Fibroblast of the aortic adventitia (primary cell): ENCODE measurements at regions not wholly inside any gene's neighbourhood (a gene's known extent, or its start where the extent isn't known, plus 50 kb on each side); places are given as distances from the start of the nearest gene placed in this dataset.

Experiments used
- DNase-seq: peaks from one replicate; pipeline ENCODE4 v3.0.0-alpha.2; 2010; ENCODE audit warnings: low read depth
- H3K4me3 ChIP-seq: 2 replicates; pipeline ENCODE4 v1.5.1; 2011; ENCODE audit warnings: low read depth, mild to moderate bottlenecking, control low read depth, low read length, moderate library complexity
- TF ChIP-seq, protein P1 (sequence below): IDR thresholded peaks from 2 replicates; pipeline ENCODE4 v1.5.1; 2011; ENCODE audit warnings: mild to moderate bottlenecking, low read length, control low read depth, inconsistent platforms; ENCODE audit not compliant: insufficient read depth

- TF ChIP-seq, protein P1, sequence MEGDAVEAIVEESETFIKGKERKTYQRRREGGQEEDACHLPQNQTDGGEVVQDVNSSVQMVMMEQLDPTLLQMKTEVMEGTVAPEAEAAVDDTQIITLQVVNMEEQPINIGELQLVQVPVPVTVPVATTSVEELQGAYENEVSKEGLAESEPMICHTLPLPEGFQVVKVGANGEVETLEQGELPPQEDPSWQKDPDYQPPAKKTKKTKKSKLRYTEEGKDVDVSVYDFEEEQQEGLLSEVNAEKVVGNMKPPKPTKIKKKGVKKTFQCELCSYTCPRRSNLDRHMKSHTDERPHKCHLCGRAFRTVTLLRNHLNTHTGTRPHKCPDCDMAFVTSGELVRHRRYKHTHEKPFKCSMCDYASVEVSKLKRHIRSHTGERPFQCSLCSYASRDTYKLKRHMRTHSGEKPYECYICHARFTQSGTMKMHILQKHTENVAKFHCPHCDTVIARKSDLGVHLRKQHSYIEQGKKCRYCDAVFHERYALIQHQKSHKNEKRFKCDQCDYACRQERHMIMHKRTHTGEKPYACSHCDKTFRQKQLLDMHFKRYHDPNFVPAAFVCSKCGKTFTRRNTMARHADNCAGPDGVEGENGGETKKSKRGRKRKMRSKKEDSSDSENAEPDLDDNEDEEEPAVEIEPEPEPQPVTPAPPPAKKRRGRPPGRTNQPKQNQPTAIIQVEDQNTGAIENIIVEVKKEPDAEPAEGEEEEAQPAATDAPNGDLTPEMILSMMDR: no peak
- no peak overlapping the region for H3K4me3 ChIP-seq
- DNase-seq: no peak
Observed at GRCh38 chr14:46256381-46256780, 395.2 kb downstream of the RPL10L start.

GRCh38 chr14:46250113-46250703 is 401.4 kb downstream of the RPL10L start:
- TF ChIP-seq, protein P1: no peak
- peak; percentile 0 for DNase-seq
- H3K4me3 ChIP-seq: no peak overlapping the region

DNA sequence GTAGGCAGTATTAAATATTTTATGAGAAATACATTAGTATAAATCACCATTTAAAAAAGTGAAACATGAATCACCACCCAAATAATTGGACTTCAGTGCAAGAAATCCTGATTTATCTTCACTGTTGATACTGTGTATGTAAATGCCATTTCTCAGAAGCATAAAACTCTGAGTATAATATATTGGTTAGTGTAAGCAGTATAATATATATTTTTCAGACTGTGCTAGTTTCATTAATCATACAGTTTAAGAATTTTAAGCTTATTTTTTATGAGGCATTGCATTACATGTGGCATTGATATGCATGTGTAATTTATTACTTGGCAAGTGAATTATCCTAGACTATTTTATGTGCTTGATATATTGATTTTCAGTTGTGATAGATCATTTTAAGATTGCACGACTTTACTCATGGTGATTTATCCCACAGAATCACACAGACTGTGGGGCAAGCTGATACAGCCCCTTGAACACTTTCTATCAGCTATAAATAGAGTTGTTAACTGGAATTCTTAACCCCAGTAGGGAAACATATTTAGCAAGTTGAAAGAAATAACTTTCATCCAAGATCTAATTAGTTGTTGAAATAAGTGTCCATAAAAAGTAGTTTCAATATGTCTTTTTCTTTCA is 403.5 kb downstream of the RPL10L start:
- TF ChIP-seq, protein P1: no peak
- no peak for DNase-seq
- no peak overlapping the region for H3K4me3 ChIP-seq

GRCh38 chr14:46245276-46245675 is 406.3 kb downstream of the RPL10L start:
- TF ChIP-seq, protein P1: no peak
- no peak for DNase-seq

GRCh38 chr14:46233786-46234185 is 417.8 kb downstream of the RPL10L start:
- H3K4me3 ChIP-seq: no peak overlapping the region
- TF ChIP-seq, protein P1: no peak
- DNase-seq: no peak

More at GRCh38 chr14:46245276-46245675, 406.3 kb downstream of the RPL10L start:
- H3K4me3 ChIP-seq: no peak overlapping the region

DNA sequence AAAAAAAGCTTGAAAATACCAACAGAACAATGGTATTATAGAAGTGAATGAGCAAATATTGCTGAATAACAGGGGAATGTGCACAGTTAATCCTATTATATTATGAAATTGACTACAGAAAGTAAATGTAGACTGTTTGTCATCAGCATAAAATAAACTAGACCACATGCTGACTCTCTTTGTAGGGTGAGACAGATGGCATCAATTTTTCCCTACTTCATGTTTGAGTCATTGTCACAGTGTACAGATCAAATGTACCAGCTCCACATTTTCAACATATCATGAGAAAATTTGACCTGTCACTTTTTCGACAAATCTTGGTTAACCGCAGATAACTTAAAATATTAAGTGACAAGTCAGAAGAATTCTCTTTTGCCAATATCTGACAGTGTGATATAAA is 421.0 kb downstream of the RPL10L start:
- TF ChIP-seq, protein P1: no peak
- H3K4me3 ChIP-seq: no peak overlapping the region
- no peak for DNase-seq
